Left lung (tissue), 4 donors: ENCODE measurements at regions not wholly inside any gene's neighbourhood (a gene's known extent, or its start where the extent isn't known, plus 50 kb on each side); places are given as distances from the start of the nearest gene placed in this dataset.

Experiments
- ATAC-seq: fragments of 200-7000 bp; cut with Tn5 transposase; one replicate; pipeline ENCODE4 v1.9.1; 2020; ENCODE audit warnings: moderate library complexity
- DNase-seq, 4 donors: peaks; one replicate each; pipeline ENCODE4 v3.0.0-alpha.2; 2013 to 2020
- H3K27ac ChIP-seq, 2 donors: fragments of 200-600 bp; sonication (generic) in 1 of 2; one replicate each; pipeline versions ENCODE4 v1.5.0 to v1.8.0; 2020 to 2021
- H3K27me3 ChIP-seq, 2 donors: fragments of 200-600 bp; sonication (generic) in 1 of 2; one replicate each; pipeline versions ENCODE4 v1.5.0 to v1.8.0; 2020 to 2021
- H3K36me3 ChIP-seq, 2 donors: fragments of 200-600 bp; sonication (generic) in 1 of 2; one replicate each; pipeline versions ENCODE4 v1.5.0 to v1.8.0; 2020 to 2021
- H3K4me1 ChIP-seq, 2 donors: fragments of 200-600 bp; one replicate each; pipeline ENCODE4 v1.8.0; 2021
- H3K4me3 ChIP-seq, 2 donors: fragments of 200-600 bp; sonication (generic) in 1 of 2; one replicate each; pipeline versions ENCODE4 v1.5.0 to v1.8.0; 2020 to 2021; ENCODE audit warnings: mild to moderate bottlenecking in 1 of 2
- H3K9me3 ChIP-seq, 2 donors: fragments of 200-600 bp; sonication (generic) in 1 of 2; one replicate each; pipeline versions ENCODE4 v1.5.0 to v1.8.0; 2020 to 2021
- intact Hi-C, 2 donors: fragments of 100-400 bp; cut with DNase I; formaldehyde crosslinking; loops; one replicate each; pipeline versions ENCODE4 v1.11.2 to v1.14.2; 2022
- TF ChIP-seq, protein P1 (sequence below), 2 donors: fragments of 200-600 bp; sonication (generic) in 1 of 2; IDR thresholded peaks; one replicate each; pipeline versions ENCODE4 v1.5.0 to v1.8.0; 2021; ENCODE audit warnings: antibody characterized with exemption in 2 of 2
- donor health status: DM: no; HTN: yes; CAD: no.
- donor health status: DM: no; HTN: no; CAD: no.

DNA sequence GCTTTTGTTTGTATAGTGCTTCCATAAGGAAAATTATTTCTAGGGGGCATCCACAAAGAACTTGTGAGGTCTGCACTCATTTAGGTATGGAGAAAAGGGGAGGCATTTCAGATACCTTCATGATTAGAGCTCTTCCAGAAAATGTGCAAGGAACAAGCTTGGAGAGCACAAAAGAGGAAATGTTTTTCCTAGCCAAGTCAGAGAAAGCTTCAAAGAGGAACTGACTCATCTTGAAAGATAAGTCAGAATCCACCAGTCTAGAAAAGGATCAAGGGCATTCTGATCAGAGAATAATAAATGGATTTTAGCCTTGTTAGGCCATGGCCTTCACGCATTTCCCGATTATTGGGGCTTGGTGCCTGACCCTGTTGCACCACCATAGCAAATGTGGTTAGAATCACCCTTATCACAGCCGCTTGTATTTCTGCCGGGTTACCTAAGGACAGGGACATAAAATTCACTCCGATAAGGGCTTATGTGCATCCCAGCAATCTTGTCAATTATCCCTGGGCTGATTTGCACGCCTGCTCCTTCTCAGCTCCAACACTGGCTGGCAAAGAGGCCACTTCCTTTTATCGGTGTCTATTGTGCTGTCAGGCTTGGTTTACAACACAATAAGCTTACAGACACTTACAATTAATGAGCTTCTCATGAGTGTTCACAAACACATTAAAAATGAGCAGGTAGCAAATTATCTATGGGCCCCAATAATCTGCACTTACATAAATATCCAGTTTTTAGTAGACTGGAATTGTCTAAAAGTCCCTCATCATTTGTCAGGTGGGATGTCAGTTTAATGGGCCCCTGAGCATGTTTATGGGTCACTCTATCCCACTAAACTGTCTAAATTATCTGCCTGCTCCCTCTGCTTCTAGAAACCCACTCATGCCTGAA lies 613.5 kb downstream of the SOX6 start:
- intact Hi-C loops, result no loop called here
- no peaks in the 10 kb centered on the region for H3K36me3 ChIP-seq
- H3K4me1 ChIP-seq, result no peaks in the 10 kb centered on the region
- no peaks in the 10 kb centered on the region for H3K9me3 ChIP-seq
- no peak overlapping the region for H3K4me3 ChIP-seq
- H3K27me3 ChIP-seq, result no peaks in the 10 kb centered on the region
- ATAC-seq (peak; percentile 23), DNase-seq (no peak)
- TF ChIP-seq, protein P1, sequence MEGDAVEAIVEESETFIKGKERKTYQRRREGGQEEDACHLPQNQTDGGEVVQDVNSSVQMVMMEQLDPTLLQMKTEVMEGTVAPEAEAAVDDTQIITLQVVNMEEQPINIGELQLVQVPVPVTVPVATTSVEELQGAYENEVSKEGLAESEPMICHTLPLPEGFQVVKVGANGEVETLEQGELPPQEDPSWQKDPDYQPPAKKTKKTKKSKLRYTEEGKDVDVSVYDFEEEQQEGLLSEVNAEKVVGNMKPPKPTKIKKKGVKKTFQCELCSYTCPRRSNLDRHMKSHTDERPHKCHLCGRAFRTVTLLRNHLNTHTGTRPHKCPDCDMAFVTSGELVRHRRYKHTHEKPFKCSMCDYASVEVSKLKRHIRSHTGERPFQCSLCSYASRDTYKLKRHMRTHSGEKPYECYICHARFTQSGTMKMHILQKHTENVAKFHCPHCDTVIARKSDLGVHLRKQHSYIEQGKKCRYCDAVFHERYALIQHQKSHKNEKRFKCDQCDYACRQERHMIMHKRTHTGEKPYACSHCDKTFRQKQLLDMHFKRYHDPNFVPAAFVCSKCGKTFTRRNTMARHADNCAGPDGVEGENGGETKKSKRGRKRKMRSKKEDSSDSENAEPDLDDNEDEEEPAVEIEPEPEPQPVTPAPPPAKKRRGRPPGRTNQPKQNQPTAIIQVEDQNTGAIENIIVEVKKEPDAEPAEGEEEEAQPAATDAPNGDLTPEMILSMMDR (IDR thresholded peaks at IDR 0.05), result no peak
- no peak overlapping the region for H3K27ac ChIP-seq

DNA sequence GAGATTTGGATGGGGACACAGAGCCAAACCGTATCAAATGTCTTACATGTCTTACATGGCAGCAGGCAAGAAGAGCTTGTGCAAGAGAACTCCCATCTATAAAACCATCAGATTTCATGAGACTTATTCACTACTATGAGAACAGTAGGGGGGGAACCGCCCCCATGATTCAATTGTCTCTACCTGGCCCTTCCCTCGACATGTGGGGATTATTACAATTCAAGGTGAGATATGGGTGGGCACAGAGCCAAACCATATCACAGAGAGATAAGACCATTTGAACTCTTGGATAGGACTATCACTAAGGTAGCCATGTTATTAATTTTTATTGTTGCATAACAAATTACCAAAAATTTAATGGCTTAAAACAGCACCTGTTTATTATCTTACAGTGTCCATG lies 611.7 kb downstream of the SOX6 start:
- ATAC-seq (no peak), DNase-seq (no peak)
- H3K4me1 ChIP-seq, result no peaks in the 10 kb centered on the region
- H3K27me3 ChIP-seq, result no peaks in the 10 kb centered on the region
- no peaks in the 10 kb centered on the region for H3K9me3 ChIP-seq
- no peak overlapping the region for H3K27ac ChIP-seq
- H3K36me3 ChIP-seq, result no peaks in the 10 kb centered on the region
- intact Hi-C loops, result no loop called here
- TF ChIP-seq, protein P1 (IDR thresholded peaks at IDR 0.05), result no peak
- H3K4me3 ChIP-seq, result no peak overlapping the region

DNA sequence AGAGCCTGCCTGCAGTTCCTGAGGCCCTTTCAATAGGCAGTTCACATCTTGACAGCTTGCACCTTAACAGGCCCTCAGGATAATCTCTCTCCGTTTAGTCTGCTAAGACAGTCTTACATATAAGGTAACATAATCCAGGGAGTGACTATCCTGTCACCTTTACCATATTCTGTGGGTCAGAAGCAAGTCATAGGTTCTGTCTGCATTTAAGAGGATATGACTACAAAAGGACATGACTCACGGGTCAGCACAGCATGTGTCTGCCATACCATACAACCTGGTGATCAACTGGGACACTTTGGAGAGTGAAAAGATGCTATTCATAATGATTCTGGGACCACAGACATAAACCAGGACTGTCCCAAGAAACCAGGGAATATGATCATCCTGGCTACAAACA lies 611.1 kb downstream of the SOX6 start:
- H3K27me3 ChIP-seq, result no peaks in the 10 kb centered on the region
- no peak for DNase-seq
- no peaks in the 10 kb centered on the region for H3K4me1 ChIP-seq
- no peak overlapping the region for H3K4me3 ChIP-seq
- no peak for ATAC-seq
- no peak overlapping the region for H3K27ac ChIP-seq
- no peaks in the 10 kb centered on the region for H3K9me3 ChIP-seq
- intact Hi-C loops, result no loop called here
- TF ChIP-seq, protein P1 (IDR thresholded peaks at IDR 0.05), result no peak
- no peaks in the 10 kb centered on the region for H3K36me3 ChIP-seq

DNA sequence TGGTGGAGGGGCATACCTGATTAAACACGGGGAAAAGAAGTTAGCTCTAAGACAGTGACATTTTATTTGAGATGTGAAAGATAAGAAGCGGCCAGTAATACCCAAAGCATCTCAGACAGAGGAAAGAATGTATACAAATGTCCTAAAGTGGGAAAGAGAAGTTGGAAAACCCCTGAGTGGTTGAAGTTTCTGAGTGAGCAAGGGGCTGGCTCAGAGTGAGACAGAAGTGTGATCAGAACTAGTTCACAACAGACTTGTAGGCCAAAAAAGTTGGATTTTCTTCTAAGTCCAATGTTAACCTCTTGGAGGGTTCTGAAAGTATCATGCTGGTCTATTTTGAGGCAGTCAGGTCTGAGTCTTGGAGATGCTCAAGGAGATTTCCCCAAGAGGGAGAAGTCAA lies 608.7 kb downstream of the SOX6 start:
- Histone ChIP-seq H3K27me3 (no peaks in the 10 kb centered on the region), H3K27ac (no peak overlapping the region), H3K9me3 (no peaks in the 10 kb centered on the region), H3K4me1 (no peaks in the 10 kb centered on the region), H3K4me3 (no peak overlapping the region), H3K36me3 (no peaks in the 10 kb centered on the region)
- ATAC-seq (no peak), DNase-seq (no peak)
- TF ChIP-seq, protein P1 (IDR thresholded peaks at IDR 0.05), result no peak
- intact Hi-C loops, result no loop called here

DNA sequence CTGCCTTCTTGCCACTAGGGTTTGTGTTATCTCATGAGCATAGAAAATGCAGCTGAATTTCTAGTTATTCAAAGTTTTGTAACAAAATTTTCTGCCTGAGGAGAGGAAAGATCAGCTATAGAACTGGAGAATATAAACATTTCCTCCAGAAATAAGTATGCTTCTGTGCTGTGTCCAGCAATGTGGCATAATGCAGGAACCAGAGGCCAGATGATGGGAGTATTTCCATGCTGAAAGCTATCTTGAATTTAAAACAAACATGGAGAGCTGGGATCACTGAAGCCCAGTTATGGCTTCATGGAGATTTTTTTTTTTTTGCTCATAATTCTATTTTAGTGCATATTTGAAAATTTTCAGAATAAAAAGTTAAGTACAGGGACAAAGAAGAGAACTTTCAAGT lies 608.2 kb downstream of the SOX6 start:
- H3K4me3 ChIP-seq, result no peak overlapping the region
- H3K9me3 ChIP-seq, result peaks cover 0 to under 1% of the 10 kb centered on the region in 2 donors
- H3K27ac ChIP-seq, result no peak overlapping the region
- no peak for DNase-seq
- no peak for ATAC-seq
- no peaks in the 10 kb centered on the region for H3K27me3 ChIP-seq
- TF ChIP-seq, protein P1 (IDR thresholded peaks at IDR 0.05), result no peak
- H3K36me3 ChIP-seq, result no peaks in the 10 kb centered on the region
- intact Hi-C loops, result no loop called here
- H3K4me1 ChIP-seq, result no peaks in the 10 kb centered on the region
